HG03066 (cell line): ENCODE measurements at regions not wholly inside any gene's neighbourhood (a gene's known extent, or its start where the extent isn't known, plus 50 kb on each side); places are given as distances from the start of the nearest gene placed in this dataset.
"Not testable (repeated sequence)": the region's sequence is repeated elsewhere in the genome, so short reads cannot be mapped to it uniquely, and the experiment has no call there.

Source experiments
- ATAC-seq: cut with Tn5 transposase; IDR thresholded peaks from one replicate; pipeline ENCODE4 v1.9.1; 2021; ENCODE audit warnings: low read depth; ENCODE audit not compliant: unreplicated experiment

GRCh38 chr7:114293289-114294012, 121.2 kb upstream of the FOXP2 start:
- ATAC-seq = no peak

GRCh38 chr7:114279901-114280300, 134.7 kb upstream of the FOXP2 start:
- ATAC-seq = no peak

DNA sequence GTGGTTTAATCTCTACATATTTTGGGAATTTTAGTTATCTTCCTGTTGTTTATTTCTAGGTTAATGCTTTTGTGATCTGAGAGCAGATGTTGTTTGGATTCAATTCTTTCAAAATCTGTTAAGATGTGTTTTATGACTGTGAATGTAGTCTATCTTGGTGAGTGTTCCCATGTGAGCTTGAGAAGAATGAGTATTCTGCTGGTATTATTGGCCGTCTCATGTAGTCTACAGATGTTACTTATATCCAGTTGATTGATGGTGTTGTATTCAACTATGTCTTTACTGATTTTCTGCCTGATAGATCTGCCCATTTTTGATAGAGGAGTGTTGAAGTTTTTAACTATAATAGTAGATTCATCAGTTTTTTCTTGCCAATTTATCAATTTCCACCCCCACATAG, 141.4 kb upstream of the FOXP2 start:
- ATAC-seq = no peak

- ATAC-seq = no peak
Measured at GRCh38 chr7:114269714-114270113, 144.9 kb upstream of the FOXP2 start.

- not testable (repeated sequence) for ATAC-seq
Measured at GRCh38 chr7:114267550-114267949, 147.1 kb upstream of the FOXP2 start.

- no peak for ATAC-seq
Measured at GRCh38 chr7:114264023-114264422, 150.6 kb upstream of the FOXP2 start.

- ATAC-seq = no peak
Measured at GRCh38 chr7:114263219-114263618, 151.4 kb upstream of the FOXP2 start.

DNA sequence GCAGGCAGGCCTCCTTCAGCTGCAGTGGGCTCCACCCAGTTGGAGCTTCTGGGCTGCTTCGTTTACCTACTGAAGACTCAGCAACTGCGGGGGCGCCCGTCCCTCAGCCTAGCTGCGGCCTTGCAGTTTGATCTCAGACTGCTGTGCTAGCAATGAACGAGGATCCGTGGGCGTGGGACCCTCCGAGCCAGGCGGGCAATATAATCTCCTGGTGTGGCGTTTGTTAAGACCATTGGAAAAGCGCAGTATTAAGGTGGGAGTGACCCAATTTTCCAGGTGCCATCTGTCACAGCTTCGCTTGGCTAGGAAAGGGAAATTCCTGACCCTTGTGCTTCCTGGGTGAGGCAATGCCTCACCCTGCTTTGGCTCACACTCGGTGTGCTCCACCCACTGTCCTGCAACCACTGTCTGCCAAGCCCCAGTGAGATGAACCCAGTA, 159.2 kb upstream of the FOXP2 start:
- ATAC-seq = no peak

- no peak for ATAC-seq
Measured at GRCh38 chr7:114243646-114244045, 171.0 kb upstream of the FOXP2 start.

- no peak for ATAC-seq
Measured at GRCh38 chr7:114242992-114243507, 171.6 kb upstream of the FOXP2 start.

GRCh38 chr7:114229246-114229645, 185.4 kb upstream of the FOXP2 start:
- ATAC-seq = no peak

GRCh38 chr7:114225784-114226183, 188.8 kb upstream of the FOXP2 start:
- ATAC-seq = no peak

DNA sequence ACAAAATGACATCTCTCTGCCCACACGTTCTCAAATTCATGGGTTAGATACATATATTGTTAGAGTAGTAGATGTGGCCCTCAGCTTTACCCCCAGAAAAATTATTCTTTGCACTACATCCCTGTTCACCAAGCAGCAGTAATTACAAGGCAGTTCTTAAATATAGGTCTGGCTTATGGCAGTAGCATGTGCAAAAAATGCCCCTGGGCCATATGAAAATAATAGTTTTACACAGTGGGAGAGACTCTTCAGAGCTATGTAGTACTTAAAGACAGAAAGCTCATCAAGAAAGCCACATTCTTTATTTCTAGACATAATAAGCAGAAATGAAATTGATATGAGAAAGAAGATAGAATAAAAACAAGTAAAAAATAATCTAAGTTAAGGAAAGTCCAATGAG, 196.3 kb upstream of the FOXP2 start:
- no peak for ATAC-seq

- no peak for ATAC-seq
Measured at GRCh38 chr7:114217026-114217806, 197.4 kb upstream of the FOXP2 start.

GRCh38 chr7:114214466-114214865, 200.1 kb upstream of the FOXP2 start:
- no peak for ATAC-seq

DNA sequence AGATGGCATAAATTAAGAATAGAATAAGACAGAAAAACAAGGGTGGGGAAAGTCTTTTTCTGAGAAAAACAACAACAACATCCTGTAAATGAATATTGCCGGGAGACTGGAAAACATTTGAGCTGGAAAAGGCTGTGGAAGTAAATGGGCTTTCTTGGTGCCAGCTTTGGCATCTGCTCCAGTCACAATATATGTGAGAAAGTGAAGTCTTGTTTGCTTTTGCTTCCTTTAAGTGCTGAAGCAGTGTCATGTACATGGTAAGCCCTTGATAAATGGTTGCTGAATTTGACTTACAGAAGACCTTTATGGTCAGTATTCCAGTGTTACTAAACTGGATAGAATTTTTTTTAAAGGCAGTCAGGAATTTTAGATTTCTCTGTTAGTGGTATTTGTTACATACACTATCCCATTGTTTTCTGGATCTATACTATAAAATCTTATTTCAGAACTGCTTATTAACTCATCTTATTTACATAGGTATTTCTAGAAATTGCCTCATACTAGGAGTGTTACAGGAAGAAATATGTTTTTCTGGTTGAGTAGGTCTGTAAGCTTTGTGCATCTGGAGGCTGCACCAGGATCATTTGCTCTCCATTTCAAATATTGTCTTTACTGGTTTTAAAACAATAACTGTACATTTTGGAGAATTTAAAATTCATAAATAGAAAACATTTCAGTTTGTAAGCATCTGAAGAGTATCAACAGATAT, 201.7 kb upstream of the FOXP2 start:
- no peak for ATAC-seq

- no peak for ATAC-seq
Measured at GRCh38 chr7:114209968-114210367, 204.6 kb upstream of the FOXP2 start.

DNA sequence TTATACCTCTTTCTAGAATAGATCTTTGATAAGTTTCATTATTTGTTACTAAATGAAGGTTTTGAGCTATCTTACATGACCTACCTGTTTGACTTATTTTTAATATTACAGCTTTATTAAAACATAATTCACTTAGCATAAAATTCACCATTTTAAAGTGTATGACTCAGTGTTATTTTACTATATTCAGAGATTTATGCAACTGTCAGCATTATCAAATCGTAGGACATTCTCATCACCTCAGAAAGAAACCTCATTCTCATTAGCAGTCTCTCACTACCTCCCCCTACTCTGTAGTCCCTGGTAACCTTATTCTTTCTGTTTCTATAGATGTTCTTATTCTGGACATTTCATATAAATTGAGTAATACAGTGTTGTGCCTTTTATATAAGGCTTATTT, 207.9 kb upstream of the FOXP2 start:
- ATAC-seq = no peak

DNA sequence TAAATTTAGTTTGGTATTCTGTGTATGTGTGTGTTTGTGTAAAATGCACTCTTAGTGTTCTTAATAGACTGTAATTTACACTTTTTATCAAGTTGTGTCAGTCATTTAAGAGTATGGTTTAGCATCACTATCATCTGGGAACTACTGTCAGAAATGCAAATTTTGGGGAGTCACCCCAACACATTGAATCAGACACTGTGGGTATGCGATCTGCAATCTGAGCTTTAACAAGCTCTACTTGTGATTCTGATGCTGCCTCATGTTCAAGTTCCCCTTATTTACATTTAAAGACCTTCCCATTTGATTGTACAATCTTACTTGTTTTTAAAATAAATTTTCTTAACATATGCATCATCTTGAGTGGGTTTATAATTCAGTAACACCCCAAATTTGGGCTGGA, 218.1 kb upstream of the FOXP2 start:
- no peak for ATAC-seq

GRCh38 chr7:114190387-114190786, 224.2 kb upstream of the FOXP2 start:
- no peak for ATAC-seq
